ENCODE measurements at regions not wholly inside any gene's neighbourhood (a gene's known extent, or its start where the extent isn't known, plus 50 kb on each side); places are given as distances from the start of the nearest gene placed in this dataset.

DNA sequence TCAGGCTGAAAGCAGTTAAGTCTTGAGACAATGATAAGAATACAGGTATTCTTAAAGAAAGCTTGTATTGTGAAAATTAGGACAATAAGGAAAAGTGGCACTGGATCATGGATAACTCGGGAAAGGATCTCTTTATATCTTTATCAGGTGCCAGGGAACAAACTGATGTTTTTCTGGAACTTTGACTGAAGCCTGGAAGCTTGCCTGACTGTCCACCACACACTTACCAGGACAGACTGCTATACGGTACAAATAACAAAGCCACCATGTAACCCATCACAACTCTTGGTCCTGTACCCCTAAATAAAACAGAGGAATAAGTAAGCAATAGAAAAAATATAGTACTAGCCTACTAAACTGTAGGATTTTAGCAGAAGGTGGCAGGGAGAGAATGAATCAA is 623.0 kb downstream of the OTOL1 start:
- Histone ChIP-seq H2AFZ (ENCODE audit: control insufficient read depth, low read depth, low read length) (no peak overlapping the region), H3K4me3 (no peak overlapping the region), H4K20me1 (ENCODE audit: control insufficient read depth, insufficient read depth) (no peaks in the 10 kb centered on the region), H3K79me2 (ENCODE audit: control insufficient read depth, insufficient read depth, low read length) (no peaks in the 10 kb centered on the region), H3K9me3 (replicated peaks; ENCODE audit: control insufficient read depth, insufficient read depth, low read length) (no peaks in the 10 kb centered on the region), H3K27ac (ENCODE audit: control insufficient read depth, insufficient read depth) (no peak overlapping the region), H3K36me3 (ENCODE audit: control insufficient read depth in 2 of 2, insufficient read depth in 2 of 2, low read length in 1 of 2) (no peaks in the 10 kb centered on the region), H3K4me1 (ENCODE audit: control insufficient read depth, insufficient read depth, low read length) (no peaks in the 10 kb centered on the region), H3K27me3 (replicated peaks in 1 of 2; ENCODE audit: control insufficient read depth in 2 of 2, insufficient read depth in 2 of 2, low read length in 1 of 2) (no peaks in the 10 kb centered on the region), H3K4me2 (ENCODE audit: control insufficient read depth, insufficient read depth) (no peak overlapping the region), H3K9ac (ENCODE audit: control insufficient read depth, insufficient read depth, low read length) (no peak overlapping the region)
- WGBS (ENCODE audit: insufficient coverage, insufficient replicate concordance, low lambda C conversion rate, missing lambda C conversion rate): 26% methylated on average over 2 of the region's 2 CpGs
- BruUV-seq (replicated peaks): no TSS peak
- intact Hi-C loops (cut with micrococcal nuclease; ENCODE audit: unreplicated experiment) (no loop called here), in situ Hi-C loops (cut with MboI) (no loop called here)
- TF ChIP-seq ZNF24 (IDR thresholded peaks at IDR 0.05): no peak
- TF ChIP-seq, protein P1, sequence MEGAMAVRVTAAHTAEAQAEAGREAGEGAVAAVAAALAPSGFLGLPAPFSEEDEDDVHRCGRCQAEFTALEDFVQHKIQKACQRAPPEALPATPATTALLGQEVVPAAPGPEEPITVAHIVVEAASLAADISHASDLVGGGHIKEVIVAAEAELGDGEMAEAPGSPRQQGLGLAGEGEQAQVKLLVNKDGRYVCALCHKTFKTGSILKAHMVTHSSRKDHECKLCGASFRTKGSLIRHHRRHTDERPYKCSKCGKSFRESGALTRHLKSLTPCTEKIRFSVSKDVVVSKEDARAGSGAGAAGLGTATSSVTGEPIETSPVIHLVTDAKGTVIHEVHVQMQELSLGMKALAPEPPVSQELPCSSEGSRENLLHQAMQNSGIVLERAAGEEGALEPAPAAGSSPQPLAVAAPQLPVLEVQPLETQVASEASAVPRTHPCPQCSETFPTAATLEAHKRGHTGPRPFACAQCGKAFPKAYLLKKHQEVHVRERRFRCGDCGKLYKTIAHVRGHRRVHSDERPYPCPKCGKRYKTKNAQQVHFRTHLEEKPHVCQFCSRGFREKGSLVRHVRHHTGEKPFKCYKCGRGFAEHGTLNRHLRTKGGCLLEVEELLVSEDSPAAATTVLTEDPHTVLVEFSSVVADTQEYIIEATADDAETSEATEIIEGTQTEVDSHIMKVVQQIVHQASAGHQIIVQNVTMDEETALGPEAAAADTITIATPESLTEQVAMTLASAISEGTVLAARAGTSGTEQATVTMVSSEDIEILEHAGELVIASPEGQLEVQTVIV (IDR thresholded peaks at IDR 0.05; ENCODE audit: borderline replicate concordance, partially characterized antibody): no peak
- TF ChIP-seq RFX5 (IDR thresholded peaks at IDR 0.05; ENCODE audit: low read depth, low read length): no peak
- TF ChIP-seq KLF5 (IDR thresholded peaks at IDR 0.05; ENCODE audit: partially characterized antibody): no peak
- TF ChIP-seq BRCA1 (IDR thresholded peaks at IDR 0.05; ENCODE audit: low read depth, low read length): no peak
- TF ChIP-seq, protein P2, sequence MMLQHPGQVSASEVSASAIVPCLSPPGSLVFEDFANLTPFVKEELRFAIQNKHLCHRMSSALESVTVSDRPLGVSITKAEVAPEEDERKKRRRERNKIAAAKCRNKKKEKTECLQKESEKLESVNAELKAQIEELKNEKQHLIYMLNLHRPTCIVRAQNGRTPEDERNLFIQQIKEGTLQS (IDR thresholded peaks at IDR 0.05; ENCODE audit: borderline replicate concordance, extremely low read depth, low read depth, low read length): no peak
- no peak for TF ChIP-seq YY1 (IDR thresholded peaks at IDR 0.05; ENCODE audit: low read depth, low read length)
- TF ChIP-seq NR2C1 (IDR thresholded peaks at IDR 0.05): no peak
- TF ChIP-seq RUNX3 (IDR thresholded peaks at IDR 0.05; ENCODE audit: low read length): no peak
- ChIA-PET RAD21 (ENCODE audit: unreplicated experiment) (no interaction called here), CTCF (no interaction called here), POLR2A (no interaction called here), SMC1A (ENCODE audit: uncharacterized antibody, unreplicated experiment) (no interaction called here)
- DNase-seq (ENCODE audit: low read depth, low spot score) (no peak), ATAC-seq (no peak), FAIRE-seq (no peak)
